ENCODE measurements at regions not wholly inside any gene's neighbourhood (a gene's known extent, or its start where the extent isn't known, plus 50 kb on each side); places are given as distances from the start of the nearest gene placed in this dataset.

DNA sequence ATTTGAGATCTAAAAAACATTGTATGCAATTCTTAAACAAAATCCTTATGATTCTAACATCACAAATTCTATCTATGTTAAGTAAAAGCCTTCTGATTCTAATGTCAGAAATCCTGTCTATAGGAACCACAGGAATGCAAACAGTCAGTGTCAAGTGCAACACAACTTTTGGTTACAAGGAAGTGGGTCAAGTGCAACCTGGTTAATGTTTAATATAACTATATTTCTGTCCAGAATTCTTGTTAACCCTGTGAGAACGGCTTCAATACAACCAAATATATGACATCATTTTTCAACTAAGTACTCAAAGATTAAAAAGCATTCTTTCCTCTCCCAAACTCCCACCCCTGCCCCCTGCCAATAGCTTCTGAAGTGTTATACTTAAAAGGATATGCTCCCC is 107.9 kb upstream of the PLEKHA5 start:
- TF ChIP-seq, protein P1, sequence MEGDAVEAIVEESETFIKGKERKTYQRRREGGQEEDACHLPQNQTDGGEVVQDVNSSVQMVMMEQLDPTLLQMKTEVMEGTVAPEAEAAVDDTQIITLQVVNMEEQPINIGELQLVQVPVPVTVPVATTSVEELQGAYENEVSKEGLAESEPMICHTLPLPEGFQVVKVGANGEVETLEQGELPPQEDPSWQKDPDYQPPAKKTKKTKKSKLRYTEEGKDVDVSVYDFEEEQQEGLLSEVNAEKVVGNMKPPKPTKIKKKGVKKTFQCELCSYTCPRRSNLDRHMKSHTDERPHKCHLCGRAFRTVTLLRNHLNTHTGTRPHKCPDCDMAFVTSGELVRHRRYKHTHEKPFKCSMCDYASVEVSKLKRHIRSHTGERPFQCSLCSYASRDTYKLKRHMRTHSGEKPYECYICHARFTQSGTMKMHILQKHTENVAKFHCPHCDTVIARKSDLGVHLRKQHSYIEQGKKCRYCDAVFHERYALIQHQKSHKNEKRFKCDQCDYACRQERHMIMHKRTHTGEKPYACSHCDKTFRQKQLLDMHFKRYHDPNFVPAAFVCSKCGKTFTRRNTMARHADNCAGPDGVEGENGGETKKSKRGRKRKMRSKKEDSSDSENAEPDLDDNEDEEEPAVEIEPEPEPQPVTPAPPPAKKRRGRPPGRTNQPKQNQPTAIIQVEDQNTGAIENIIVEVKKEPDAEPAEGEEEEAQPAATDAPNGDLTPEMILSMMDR (IDR thresholded peaks at IDR 0.05; ENCODE audit: low read depth, low read length, missing control alignments): no peak
- H3K4me3 ChIP-seq (replicated peaks; ENCODE audit: low read depth, low read length): no peak overlapping the region
- DNase-seq (ENCODE audit: extremely low read depth, low read depth): no peak

DNA sequence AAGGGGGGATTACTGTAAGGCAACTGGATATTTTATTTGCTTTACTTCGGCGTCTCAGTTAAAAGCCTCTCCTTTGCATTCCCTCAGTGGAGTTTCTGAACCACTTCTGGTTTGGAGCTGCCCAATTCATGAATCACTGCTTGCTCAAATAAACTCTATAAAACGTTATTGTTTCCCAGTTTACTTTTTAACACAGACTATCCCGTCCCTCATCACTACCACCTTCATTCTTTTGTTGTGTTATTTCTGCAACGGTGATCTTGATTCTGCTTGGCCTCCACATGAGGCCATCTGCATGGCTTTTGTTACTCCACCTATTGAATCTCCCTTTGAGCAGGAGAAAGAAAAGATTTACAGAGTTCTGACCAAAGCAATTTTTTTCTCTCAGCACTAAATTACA is 104.0 kb upstream of the PLEKHA5 start:
- TF ChIP-seq, protein P1 (IDR thresholded peaks at IDR 0.05; ENCODE audit: low read depth, low read length, missing control alignments): no peak
- DNase-seq (ENCODE audit: extremely low read depth, low read depth): no peak

DNA sequence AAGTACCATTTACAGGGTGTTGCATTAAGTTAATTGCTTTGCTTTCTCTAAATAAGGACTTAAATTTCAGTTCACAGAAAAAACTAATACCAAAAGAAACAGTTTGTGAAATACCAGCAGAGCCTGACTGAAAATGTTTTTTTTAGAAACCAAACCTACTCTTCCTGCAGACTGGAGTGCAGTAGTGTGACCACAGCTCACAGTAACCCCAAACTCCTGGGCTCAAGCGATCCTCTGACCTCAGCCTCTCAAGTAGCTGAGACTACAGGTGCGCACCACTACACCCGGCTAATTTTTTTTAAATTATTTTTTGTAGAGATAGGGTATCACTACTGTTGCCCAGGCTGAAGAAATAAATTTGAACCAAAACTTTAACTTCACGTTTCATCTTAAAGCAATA is 103.5 kb upstream of the PLEKHA5 start:
- no peak overlapping the region for H3K4me3 ChIP-seq (replicated peaks; ENCODE audit: low read depth, low read length)
- DNase-seq (ENCODE audit: extremely low read depth, low read depth): no peak
- TF ChIP-seq, protein P1 (IDR thresholded peaks at IDR 0.05; ENCODE audit: low read depth, low read length, missing control alignments): no peak

More for the DNA sequence above, 104.0 kb upstream of the PLEKHA5 start:
- H3K4me3 ChIP-seq (replicated peaks; ENCODE audit: low read depth, low read length): no peak overlapping the region

DNA sequence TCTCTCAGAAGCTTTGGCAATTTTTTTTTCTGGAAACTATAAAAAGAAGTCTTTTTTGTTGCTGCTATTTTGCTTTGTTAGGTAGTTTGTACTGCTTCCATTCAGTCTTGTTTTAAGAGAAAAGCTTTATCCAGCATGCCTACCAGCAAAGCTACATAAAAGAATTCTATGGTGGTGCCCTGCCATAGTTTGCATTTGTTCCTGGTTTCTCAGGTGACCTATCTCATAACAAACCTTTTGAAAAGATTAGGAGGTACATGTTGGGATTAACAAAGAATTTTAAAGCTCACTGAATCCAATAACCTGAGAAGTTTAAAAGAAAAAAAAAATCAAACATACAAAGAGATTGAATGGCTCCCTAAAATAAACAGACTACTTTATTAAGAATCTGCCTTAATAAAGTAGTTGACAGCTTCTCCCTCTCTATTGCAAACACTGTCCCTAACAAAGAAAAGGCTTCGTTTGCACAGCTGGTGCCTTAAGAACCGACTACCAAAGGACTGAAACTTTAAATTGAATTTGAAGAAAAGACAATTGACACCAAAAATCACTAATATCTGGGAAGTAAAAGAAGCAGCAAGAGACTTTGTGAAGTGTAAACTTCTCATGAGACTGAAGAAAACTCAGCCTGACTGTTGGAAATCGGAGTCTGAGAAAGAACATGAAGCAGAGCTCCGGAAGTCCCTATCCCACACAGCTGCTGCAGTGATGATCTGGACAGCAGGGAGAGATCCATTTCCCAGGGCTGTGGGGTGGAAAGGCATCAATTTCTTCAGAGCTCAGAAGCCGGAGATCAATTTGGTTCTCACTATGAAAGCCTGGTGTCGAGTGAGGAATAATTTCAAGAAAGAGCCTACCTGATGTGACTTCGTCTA is 102.7 kb upstream of the PLEKHA5 start:
- TF ChIP-seq, protein P1 (IDR thresholded peaks at IDR 0.05; ENCODE audit: low read depth, low read length, missing control alignments): no peak
- no peak for DNase-seq (ENCODE audit: extremely low read depth, low read depth)
- no peak overlapping the region for H3K4me3 ChIP-seq (replicated peaks; ENCODE audit: low read depth, low read length)

DNA sequence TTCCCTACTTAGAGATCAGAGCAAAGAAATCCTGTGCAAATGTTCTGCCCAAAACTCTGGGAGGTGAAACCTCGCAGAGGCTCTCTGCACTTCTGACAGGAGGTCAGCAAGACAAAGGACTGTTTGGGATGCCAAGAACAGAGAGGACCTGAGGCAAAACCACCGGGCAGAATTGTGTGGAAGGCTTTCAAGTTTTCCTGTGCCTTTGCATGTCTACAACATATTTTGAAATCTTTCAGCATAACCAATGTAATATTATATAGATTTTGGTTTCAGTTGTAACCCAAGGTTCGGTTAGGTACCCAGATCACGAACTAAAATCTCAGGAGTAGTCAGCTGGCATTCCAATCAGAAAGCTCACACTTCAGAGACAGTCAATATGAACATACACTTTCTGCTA is 99.4 kb upstream of the PLEKHA5 start:
- TF ChIP-seq, protein P1 (IDR thresholded peaks at IDR 0.05; ENCODE audit: low read depth, low read length, missing control alignments): no peak
- DNase-seq (ENCODE audit: extremely low read depth, low read depth): no peak
- H3K4me3 ChIP-seq (replicated peaks; ENCODE audit: low read depth, low read length): no peak overlapping the region

DNA sequence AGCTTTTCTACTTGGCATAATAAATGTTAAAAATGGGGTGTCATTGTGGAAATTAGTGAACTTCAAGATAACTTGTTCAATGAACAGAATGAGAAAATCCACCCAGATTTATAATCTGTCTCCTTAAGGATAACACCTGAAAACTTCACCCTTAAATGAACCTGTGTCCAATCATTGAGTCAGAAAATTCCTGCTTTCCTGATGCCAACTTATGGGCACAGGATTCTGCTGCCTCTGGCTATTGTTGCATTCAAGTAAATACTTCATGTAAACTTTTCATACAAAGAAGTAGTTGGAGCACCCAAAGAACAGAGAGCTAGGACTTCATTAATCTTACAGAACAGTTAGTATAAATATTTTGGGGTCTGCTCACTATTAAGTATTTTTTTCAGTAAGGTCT is 98.9 kb upstream of the PLEKHA5 start:
- TF ChIP-seq, protein P1 (IDR thresholded peaks at IDR 0.05; ENCODE audit: low read depth, low read length, missing control alignments): no peak
- no peak overlapping the region for H3K4me3 ChIP-seq (replicated peaks; ENCODE audit: low read depth, low read length)
- DNase-seq (ENCODE audit: extremely low read depth, low read depth): no peak

All from HFF-Myc (cell line).